Activated CD8-positive, alpha-beta memory T cell treated with anti-CD3 and anti-CD28 coated beads, Interleukin-2, amount 50 U/mL, for 48 hours (primary cell): ENCODE measurements at regions not wholly inside any gene's neighbourhood (a gene's known extent, or its start where the extent isn't known, plus 50 kb on each side); places are given as distances from the start of the nearest gene placed in this dataset.
A peak's percentile ranks its signal among the peaks of the same experiment; 100 is the strongest.

Experiments used
- DNase-seq: peaks from one replicate; pipeline ENCODE4 v3.0.0-alpha.2; 2020

GRCh38 chr9:109886041-109886440, 106.0 kb downstream of the PALM2AKAP2 start:
- no peak for DNase-seq

DNA sequence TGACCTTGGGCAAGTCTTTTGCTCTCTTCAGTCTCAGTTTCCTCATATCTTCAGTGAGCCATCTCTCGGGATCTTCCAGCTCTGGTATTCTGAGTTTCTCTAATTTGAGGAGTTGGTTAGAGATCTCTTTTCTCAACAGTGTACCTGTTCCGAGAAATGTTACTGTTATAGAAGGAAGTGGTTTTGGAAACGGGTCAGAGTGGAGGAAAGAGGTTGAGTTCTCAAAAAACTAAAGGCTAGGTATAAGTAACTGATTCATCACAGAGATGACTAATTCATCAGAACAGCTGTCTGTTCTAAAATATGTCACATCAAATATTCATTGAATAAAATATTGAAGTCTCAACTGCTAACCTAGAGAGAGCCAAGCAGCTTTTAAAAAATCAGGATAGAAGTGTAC, 106.6 kb downstream of the PALM2AKAP2 start:
- no peak for DNase-seq

- no peak for DNase-seq
These were observed 107.1 kb downstream of the PALM2AKAP2 start for GRCh38 chr9:109887079-109887478.

DNA sequence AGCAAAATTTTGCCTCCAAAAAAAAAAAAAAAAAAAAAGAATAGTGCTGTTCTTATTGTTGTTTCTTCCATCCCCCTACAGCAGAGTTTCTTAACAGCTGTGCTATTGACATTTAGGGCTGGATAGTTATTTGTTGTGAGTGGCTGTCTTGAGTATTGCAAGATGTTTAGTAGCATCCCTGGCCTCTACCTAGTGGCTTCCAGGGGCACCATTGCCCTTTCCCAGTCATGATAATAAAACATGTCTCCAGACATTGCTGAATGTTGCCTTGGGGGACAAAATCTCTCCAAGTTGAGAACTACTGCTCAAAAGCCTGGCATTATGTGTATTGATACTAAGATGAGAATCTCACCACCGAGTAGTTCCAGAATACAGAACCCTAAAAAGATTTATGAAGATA, 108.7 kb downstream of the PALM2AKAP2 start:
- no peak for DNase-seq

- DNase-seq, result no peak
These were observed 109.5 kb downstream of the PALM2AKAP2 start for GRCh38 chr9:109889456-109889855.

GRCh38 chr9:109893241-109893640, 113.2 kb downstream of the PALM2AKAP2 start:
- DNase-seq, result no peak

GRCh38 chr9:109894473-109894872, 114.5 kb downstream of the PALM2AKAP2 start:
- DNase-seq, result no peak

- DNase-seq, result peak; percentile 63
These were observed 115.1 kb downstream of the PALM2AKAP2 start for GRCh38 chr9:109894921-109895758.

- DNase-seq, result no peak
These were observed 121.2 kb downstream of the PALM2AKAP2 start for GRCh38 chr9:109901201-109901600.

- DNase-seq, result no peak
These were observed 123.6 kb downstream of the PALM2AKAP2 start for GRCh38 chr9:109903515-109904138.

GRCh38 chr9:109904666-109905065, 124.7 kb downstream of the PALM2AKAP2 start:
- no peak for DNase-seq

- DNase-seq, result no peak
These were observed 125.5 kb downstream of the PALM2AKAP2 start for GRCh38 chr9:109905472-109905871.

DNA sequence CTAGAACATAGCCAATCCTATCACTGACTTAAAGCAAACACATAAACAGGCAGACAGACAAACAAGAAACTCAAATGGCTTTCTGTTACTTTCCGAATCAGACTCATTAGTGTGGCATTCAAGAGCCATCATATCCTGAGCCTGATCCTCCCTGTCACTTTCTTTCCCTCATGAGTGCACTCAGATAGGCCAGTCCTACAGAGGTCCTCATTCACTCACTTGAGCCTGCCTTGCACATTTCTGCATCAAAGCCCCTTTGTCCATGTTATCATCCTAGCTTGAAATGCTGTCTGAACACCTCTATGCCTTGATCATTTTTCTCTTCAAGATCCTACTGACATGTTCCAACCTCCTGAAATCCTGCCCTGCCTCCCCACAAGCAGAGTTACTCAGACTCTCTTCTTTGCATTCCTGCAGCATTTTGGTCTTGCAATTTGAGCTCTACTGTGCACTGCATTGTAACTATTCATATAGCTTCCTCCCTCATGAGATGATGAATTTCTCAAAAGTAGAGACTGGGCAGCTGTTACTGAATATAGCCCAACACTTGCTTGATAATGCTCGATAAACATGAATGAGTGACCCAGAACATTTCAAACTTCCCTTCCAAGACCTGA, 126.9 kb downstream of the PALM2AKAP2 start:
- no peak for DNase-seq

- DNase-seq, result no peak
These were observed 127.4 kb downstream of the PALM2AKAP2 start for GRCh38 chr9:109907400-109907799.

DNA sequence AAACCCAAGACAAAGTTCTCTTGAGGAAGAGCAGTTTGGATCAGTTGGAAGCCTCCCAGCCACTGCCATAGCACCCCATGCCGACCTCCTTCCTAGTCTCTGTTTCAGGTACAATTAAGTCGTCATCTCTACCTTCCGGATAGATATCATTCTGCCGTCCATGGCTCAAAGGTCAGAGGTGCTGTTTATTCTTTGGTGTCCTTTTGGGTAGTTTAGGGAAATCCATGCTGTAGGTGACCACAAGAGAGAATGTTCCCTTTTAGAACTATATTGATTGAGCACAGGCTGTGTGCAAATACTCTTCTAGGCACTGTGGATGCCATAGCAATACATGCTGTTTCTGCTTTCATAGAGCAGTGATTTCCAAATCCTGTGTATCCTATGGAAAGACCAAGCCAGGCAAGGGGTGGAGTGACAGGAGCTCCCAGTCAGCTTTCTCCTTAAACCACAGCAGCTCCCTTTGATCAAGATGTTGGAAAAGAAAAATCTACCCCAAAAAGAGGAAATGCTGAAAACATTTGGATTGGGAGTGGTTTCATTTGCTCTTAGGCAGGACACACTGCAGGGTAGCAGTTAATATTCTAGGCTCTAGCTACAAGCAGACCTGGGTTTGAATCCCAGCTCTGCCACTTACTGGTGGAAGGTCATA, 127.9 kb downstream of the PALM2AKAP2 start:
- no peak for DNase-seq

DNA sequence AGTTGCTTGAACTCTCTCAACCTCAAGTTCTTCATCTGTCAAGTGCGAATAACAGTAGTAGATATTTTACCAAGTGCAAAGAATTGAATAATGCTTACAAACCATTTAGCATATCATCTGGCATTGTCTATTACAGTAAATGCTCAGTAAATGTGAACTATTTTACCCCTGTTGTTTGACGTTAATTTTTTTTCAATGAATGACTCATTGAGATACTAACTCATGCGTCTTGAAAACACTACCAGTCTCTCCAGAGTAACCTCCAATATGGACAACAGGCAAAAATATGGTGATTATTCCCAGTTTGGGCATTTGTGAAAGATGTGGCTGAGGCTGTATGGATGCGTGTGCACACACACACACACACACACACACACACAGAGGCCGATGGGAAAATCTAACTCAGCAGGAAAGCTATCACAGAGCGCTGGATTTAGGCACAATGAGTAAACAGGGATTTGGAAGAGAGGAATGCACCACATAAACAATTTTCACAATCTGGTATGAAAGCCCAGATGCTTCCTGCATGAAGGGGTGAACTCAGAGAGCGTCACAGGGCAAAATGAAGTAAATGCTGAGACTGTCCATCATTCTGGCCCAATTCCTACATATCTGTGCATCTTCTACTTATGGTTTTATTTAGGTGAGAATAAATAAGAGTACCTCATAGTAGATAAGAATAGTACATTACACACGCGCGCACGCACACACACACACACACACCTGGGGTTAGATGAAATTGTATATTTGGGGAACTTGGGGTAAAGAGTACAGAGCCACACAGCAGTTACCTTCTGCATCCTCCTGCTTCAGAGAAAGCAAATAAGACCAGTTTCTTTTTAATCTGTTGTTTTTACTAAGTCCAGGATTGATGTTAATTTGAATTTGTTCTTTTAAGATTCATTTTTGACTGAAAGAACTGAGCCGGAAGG, 128.7 kb downstream of the PALM2AKAP2 start:
- DNase-seq, result no peak

DNA sequence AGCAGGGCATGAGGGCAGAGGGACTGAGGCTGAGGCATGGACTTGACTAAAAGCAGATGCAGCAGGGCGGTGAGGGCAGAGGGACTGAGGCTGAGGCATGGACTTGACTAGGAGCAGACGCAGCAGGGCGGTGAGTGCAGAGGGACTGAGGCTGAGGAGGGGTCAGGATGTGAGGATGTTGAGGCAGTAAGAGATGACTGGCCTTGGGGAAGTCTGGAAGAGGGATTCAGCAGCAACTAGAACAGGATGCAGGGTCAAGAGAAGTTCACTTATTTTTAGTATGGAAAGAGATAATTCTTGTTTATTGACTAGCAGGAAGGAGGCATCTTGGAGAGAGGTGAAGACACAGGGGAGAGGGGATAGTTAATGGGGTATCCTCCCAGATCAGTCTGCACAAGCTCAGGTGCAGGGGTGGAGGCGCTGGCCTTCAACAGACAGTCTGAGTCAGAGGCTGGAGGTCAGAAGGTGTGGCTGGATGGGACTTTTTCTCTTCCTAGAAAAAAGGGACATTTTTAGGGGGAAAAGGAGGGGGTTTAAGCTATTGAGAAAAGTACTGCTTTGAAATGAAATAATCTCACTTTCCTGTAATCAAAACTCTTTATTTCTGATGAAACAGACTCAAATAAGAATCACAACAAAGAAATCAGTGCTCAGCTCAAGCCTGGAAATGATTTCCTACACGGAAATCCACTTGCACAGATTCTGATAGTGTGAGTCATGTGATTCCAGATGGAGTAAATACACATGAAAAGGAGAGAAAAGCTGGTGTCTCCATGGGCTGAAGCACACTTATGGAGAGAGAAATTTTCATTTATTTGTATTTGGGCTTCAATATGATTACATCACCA, 130.9 kb downstream of the PALM2AKAP2 start:
- no peak for DNase-seq

- DNase-seq, result no peak
These were observed 132.1 kb downstream of the PALM2AKAP2 start for GRCh38 chr9:109912082-109912582.

- no peak for DNase-seq
These were observed 132.9 kb downstream of the PALM2AKAP2 start for GRCh38 chr9:109912726-109913460.

DNA sequence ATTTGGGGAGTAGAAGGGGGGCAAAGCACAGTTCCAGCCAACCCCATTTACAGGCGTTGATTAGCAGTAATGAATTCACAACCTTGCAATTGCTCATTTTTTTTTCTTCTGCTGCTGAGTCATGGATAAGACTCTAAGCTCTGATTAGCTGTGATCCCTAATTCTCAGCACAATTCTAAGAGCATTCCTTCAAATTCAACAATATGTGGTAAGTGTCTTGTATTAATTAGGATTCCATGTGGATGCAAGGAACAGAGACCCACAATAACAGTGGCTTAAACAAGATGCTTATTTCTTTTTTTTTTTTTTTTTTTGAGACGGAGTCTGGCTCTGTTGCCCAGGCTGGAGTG, 133.4 kb downstream of the PALM2AKAP2 start:
- DNase-seq, result no peak
